HG03108 (cell line): ENCODE measurements at regions not wholly inside any gene's neighbourhood (a gene's known extent, or its start where the extent isn't known, plus 50 kb on each side); places are given as distances from the start of the nearest gene placed in this dataset.

Experiments used
- ATAC-seq: cut with Tn5 transposase; IDR thresholded peaks from one replicate; pipeline ENCODE4 v1.9.1; 2021; ENCODE audit warnings: moderate library complexity; ENCODE audit not compliant: unreplicated experiment

GRCh38 chr12:14252697-14253096 is 112.8 kb upstream of the ATF7IP start:
- ATAC-seq = no peak

GRCh38 chr12:14253496-14253895 is 112.0 kb upstream of the ATF7IP start:
- ATAC-seq = no peak

GRCh38 chr12:14254781-14255180 is 110.7 kb upstream of the ATF7IP start:
- no peak for ATAC-seq

GRCh38 chr12:14256121-14256520 is 109.4 kb upstream of the ATF7IP start:
- no peak for ATAC-seq

GRCh38 chr12:14256555-14257169 is 108.8 kb upstream of the ATF7IP start:
- no peak for ATAC-seq

GRCh38 chr12:14257303-14257733 is 108.2 kb upstream of the ATF7IP start:
- ATAC-seq = no peak

- ATAC-seq = peak; percentile 57
These were observed 107.5 kb upstream of the ATF7IP start for GRCh38 chr12:14257734-14258574.

- ATAC-seq = no peak
These were observed 106.9 kb upstream of the ATF7IP start for GRCh38 chr12:14258575-14258940.

- no peak for ATAC-seq
These were observed 105.9 kb upstream of the ATF7IP start for GRCh38 chr12:14259481-14260010.

- no peak for ATAC-seq
These were observed 105.2 kb upstream of the ATF7IP start for GRCh38 chr12:14260011-14260993.

GRCh38 chr12:14261096-14261495 is 104.4 kb upstream of the ATF7IP start:
- no peak for ATAC-seq

GRCh38 chr12:14261861-14262260 is 103.6 kb upstream of the ATF7IP start:
- no peak for ATAC-seq

- ATAC-seq = no peak
These were observed 102.5 kb upstream of the ATF7IP start for GRCh38 chr12:14262771-14263511.

GRCh38 chr12:14263742-14264141 is 101.7 kb upstream of the ATF7IP start:
- ATAC-seq = no peak

- no peak for ATAC-seq
These were observed 101.2 kb upstream of the ATF7IP start for GRCh38 chr12:14264316-14264715.

- no peak for ATAC-seq
These were observed 100.7 kb upstream of the ATF7IP start for GRCh38 chr12:14264778-14265177.

GRCh38 chr12:14268120-14268515 is 97.4 kb upstream of the ATF7IP start:
- no peak for ATAC-seq

- no peak for ATAC-seq
These were observed 95.1 kb upstream of the ATF7IP start for GRCh38 chr12:14270392-14270791.

GRCh38 chr12:14272956-14273912 is 92.2 kb upstream of the ATF7IP start:
- ATAC-seq = no peak
